NCI-H510A treated with DMSO at 0.1 percent for 48 hours (cell line): ENCODE measurements at regions not wholly inside any gene's neighbourhood (a gene's known extent, or its start where the extent isn't known, plus 50 kb on each side); places are given as distances from the start of the nearest gene placed in this dataset.
"Not testable (repeated sequence)": the region's sequence is repeated elsewhere in the genome, so short reads cannot be mapped to it uniquely, and the experiment has no call there.

Experiments used
- DNase-seq: peaks from one replicate; lab custom pipeline; 2025; lab: John Stamatoyannopoulos, UW

- no peak for DNase-seq
Measured at GRCh38 chr15:95693917-95694316, 636.6 kb upstream of the NR2F2 start.

DNA sequence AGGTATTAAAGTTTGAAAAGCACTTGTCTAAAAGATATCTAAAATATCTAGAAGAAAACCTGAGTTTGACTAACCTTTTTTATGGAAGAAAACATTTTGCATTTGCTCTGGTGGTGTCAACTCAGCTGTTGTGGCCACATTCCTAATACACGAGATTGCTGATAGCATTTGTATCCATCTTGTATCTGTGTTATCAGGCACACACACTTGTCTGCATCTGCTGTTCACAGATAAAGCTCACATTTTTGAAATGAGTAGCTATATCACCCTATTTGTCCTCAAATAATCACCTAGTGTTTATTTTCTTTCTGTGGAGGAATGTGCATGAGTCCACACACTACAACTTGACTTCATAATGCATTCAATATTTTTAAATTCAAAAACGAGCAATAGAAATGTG is 632.3 kb upstream of the NR2F2 start:
- DNase-seq = no peak

GRCh38 chr15:95698951-95699350 is 631.5 kb upstream of the NR2F2 start:
- DNase-seq = no peak

GRCh38 chr15:95699578-95699977 is 630.9 kb upstream of the NR2F2 start:
- DNase-seq = no peak

GRCh38 chr15:95700692-95701091 is 629.8 kb upstream of the NR2F2 start:
- DNase-seq = not testable (repeated sequence)

- no peak for DNase-seq
Measured at GRCh38 chr15:95701410-95701809, 629.1 kb upstream of the NR2F2 start.

- DNase-seq = no peak
Measured at GRCh38 chr15:95709959-95710695, 620.4 kb upstream of the NR2F2 start.

- DNase-seq = no peak
Measured at GRCh38 chr15:95712785-95713184, 617.7 kb upstream of the NR2F2 start.

DNA sequence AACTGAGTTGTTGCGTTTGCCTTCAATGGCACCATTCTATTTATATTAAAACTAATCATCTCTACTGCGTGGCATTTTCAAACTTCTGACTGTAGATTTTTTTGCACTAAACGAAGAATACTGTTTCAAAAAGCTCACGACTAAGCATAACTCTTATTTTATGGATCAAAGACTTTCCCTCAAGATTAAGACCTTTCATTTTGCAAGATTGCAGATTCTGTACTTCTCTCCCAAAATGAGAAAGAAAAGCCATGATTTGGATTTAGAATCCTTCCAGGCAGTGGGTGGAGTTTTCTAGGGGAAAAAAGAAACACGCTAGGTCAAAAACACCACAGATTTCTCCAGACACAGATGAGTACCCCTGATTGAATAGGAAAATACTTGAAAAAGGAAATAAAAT is 617.2 kb upstream of the NR2F2 start:
- no peak for DNase-seq

DNA sequence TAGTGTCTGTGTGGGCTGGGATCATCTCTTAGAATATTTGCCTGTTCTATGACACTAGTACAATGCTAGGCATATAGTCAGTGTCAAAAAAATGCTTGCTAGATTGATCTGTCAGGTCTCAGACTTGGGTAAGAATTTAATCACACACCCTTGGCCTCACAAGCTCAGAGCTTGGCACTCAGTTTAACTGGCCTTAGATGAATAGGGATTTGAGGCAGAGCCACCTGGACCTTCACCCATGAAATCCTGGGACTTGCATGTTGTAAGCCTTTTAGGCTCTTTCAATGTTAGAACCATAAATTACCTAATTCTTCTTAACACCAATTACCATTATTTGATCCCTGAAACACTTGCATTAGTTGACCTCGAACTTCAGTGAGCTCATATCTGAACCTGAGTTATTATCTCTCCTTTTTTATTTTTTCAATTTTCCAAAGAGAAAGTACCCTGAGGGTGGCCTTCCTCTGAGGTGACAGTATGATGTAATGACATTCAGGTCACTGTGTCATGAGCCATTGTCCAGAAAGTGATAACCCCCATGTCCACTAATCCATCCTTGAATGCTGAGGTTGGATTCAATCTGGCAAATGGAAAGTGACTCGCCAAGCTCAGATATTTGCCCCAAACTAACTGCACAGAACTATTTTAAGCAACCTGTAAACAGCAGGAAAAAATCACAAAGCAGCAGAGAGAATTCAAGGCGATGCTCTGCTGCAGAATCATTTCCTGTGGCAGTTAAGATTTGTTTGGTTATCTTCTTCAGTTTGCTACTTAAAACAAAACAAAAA is 615.2 kb upstream of the NR2F2 start:
- no peak for DNase-seq

- DNase-seq = no peak
Measured at GRCh38 chr15:95715906-95716656, 614.4 kb upstream of the NR2F2 start.

DNA sequence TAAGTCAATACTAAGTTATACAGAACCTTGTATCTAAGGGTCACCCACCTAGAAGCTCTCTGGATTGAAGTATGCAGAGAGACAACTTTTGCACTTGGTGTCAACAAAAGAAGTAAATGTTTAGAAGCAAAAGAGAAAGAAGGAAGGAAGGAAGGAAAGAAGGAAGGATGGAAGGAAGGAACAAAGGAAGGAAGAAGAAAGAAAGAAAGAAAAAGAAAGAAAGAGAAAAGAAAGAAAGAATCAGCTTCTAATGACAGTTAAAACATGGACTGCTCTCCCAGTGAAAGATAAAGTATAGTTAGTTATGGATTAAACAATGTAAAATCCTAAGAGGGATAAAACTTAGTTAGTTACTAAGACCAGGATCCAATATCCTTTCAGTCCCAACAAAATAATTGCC is 613.8 kb upstream of the NR2F2 start:
- DNase-seq = no peak

- no peak for DNase-seq
Measured at GRCh38 chr15:95718441-95718840, 612.1 kb upstream of the NR2F2 start.

DNA sequence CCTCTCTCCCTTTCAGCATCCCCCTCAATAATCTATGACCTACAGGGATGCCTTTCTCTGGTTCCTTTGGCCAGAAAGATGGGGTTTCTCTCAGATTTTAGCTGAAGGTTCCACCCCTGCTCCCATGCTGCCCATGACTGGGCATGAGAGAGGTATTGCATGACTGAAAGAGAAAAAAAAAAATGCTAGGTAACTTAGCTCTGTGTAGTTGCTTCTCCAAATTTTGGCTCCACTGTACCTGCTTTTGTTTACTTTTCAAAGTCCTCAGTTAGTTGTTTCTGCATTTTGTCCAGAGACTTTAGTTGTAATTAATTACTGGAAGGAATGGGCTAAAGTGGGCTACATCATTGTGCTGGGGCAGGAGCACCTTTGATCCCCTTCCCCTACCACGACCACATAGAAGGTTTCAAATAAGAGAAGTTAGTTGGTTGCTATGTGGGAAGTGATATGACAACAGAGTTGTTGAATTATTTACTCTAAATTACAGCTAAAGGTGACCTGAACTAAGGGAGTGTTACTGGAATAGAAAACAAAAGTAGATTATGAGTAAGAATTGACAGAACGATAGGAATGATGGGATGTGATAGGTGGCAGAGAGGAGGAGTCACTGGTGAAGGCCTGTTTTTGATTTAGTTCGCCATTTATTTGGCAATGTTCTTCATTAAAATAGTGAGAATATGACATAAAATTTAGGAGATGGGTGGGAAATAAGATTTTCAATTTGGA is 605.4 kb upstream of the NR2F2 start:
- no peak for DNase-seq

- no peak for DNase-seq
Measured at GRCh38 chr15:95726891-95727290, 603.6 kb upstream of the NR2F2 start.

DNA sequence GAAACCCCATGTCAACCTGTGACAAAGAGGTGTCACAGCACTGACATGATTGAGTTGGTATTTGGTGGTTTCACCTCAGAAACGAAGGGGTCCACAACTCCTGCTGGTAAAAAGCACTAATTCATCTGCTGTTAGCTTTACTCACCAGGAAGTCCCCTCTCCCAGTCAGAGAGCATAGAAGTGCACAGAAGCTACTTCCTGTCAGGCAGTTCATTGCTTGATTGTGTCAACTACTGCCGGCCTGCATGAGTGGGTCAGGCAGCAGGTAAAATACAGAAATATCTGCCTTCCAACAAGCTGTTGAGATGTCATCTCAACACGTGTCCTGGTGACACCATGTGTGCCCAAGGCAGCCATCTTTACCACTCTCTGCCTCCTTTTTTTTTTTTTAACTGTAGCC is 596.6 kb upstream of the NR2F2 start:
- DNase-seq = no peak

DNA sequence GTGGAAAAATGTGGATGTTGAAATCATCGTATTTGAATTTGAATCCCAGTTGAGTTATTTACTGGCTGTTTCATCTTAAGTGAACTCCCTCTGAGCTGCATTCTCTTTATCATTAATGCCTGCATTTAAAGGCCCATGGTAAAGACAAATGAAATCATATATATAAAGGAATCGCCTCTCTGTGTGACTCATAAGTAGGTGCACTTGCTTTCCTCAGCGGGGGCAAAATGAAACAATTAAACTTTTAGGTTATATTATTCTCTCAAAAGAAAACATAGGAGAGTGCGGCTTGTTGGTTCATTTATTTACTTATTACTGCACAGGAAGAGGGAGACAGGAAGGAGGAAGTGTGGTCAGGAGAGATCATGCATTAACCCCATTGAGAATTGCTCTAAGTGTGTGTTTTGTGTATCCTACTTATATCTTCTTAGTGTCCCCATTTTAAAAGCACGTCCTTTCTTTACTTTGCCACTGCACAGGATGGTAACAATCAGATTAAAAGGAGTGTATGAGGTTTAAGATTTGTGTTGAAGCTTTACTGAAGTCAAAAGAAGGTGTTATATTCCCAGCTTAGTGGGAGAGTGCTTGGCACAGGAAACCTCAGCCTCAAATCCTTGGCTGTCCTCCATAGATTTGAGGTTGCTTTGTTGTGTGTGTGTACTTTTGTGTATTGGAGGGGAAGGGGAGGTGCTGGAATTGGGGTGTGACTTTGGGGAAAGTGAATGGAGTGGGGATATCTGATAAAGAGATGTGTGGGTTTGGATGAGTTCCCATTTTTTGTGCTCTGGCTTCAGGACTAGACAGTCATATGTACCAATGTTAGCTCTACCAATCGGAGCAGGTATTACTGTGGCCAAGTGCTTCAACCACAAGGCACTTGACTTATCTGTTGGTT is 595.8 kb upstream of the NR2F2 start:
- DNase-seq = no peak

GRCh38 chr15:95737060-95737459 is 593.4 kb upstream of the NR2F2 start:
- DNase-seq = no peak

GRCh38 chr15:95739131-95739530 is 591.4 kb upstream of the NR2F2 start:
- no peak for DNase-seq

DNA sequence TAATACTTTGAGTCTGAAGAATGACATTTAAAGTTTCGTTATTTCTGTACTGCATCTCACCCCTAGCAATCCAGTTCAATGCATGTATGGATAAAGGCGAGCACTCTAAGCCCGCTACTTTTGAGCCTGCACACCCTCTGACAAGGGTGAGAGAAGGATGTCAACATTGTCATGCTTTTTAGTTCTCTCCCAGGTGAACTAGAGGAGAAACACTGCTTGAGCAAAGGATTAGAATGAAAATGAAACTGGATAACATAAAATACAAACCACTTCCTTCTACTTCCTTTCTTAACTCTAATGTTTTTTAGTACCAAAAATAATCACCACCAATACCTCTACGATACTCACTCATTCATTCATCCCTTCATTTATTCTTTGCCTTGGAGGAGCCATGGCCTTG is 588.7 kb upstream of the NR2F2 start:
- no peak for DNase-seq

- no peak for DNase-seq
Measured at GRCh38 chr15:95742256-95742655, 588.2 kb upstream of the NR2F2 start.
